Upper lobe of right lung (tissue), 1 donor: ENCODE measurements at regions not wholly inside any gene's neighbourhood (a gene's known extent, or its start where the extent isn't known, plus 50 kb on each side); places are given as distances from the start of the nearest gene placed in this dataset.
"Not testable (repeated sequence)": the region's sequence is repeated elsewhere in the genome, so short reads cannot be mapped to it uniquely, and the experiment has no call there.

ENCODE experiments used
- ATAC-seq: fragments of 200-7000 bp; cut with Tn5 transposase; one replicate; pipeline ENCODE4 v1.9.1; 2020; ENCODE audit warnings: mild to moderate bottlenecking, moderate library complexity
- DNase-seq: peaks from one replicate; pipeline ENCODE4 v3.0.0-alpha.2; 2020
- H3K27ac ChIP-seq: fragments of 200-600 bp; one replicate; pipeline ENCODE4 v1.8.0; 2022
- H3K27me3 ChIP-seq: fragments of 200-600 bp; one replicate; pipeline ENCODE4 v1.8.0; 2022; ENCODE audit warnings: mild to moderate bottlenecking
- H3K36me3 ChIP-seq: fragments of 200-600 bp; one replicate; pipeline ENCODE4 v1.8.0; 2022
- H3K4me1 ChIP-seq: fragments of 200-600 bp; one replicate; pipeline ENCODE4 v1.8.0; 2022
- H3K4me3 ChIP-seq: fragments of 200-600 bp; one replicate; pipeline ENCODE4 v1.8.0; 2022; ENCODE audit warnings: mild to moderate bottlenecking
- H3K9me3 ChIP-seq: fragments of 200-600 bp; one replicate; pipeline ENCODE4 v1.8.0; 2022
- CTCF ChIP-seq: fragments of 200-600 bp; IDR thresholded peaks from one replicate; pipeline ENCODE4 v1.8.0; 2022; ENCODE audit warnings: antibody characterized with exemption
- intact Hi-C: fragments of 100-400 bp; cut with DNase I; formaldehyde crosslinking; loops from one replicate; pipeline ENCODE4 v1.11.0; 2022
- donor health status: DM: no; HTN: yes; CAD: no; lungs with severe emphysema.

DNA sequence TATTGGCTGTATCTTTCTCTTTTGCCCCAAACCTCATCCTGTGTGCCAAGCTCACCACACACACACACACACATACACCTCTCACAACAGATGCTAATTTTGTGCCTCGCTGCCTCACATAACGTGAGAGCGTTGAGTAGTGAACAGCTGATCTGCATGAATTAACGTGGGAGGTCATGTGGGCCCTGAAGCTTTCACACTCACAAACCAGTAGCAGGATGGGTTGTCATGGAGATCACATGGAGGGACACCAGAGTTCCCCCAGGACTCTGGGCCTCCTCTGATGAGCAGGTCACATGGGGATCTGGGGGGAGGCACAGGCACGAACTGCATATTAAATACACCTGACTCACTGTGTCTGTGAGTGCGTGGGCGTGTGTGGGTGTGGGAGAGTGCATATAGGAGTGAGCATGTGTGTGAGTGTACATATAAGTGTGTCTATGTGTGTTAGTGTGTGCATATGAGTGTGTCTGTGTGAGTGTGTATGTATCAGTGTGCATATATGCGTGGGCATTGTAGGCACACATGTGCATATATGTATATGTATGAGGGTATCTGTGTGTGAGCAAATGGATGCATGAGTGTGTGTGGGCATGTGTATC lies 62.7 kb upstream of the SULF2 start:
- DNase-seq (no peak), ATAC-seq (no peak)
- intact Hi-C loops, result no loop called here

GRCh38 chr20:47847220-47847619 lies 61.9 kb upstream of the SULF2 start:
- H3K36me3 ChIP-seq, H3K4me3 ChIP-seq, H3K27ac ChIP-seq, ATAC-seq, intact Hi-C loops, DNase-seq, H3K27me3 ChIP-seq, H3K9me3 ChIP-seq, H3K4me1 ChIP-seq: not testable (repeated sequence)

More for the DNA sequence above, 62.7 kb upstream of the SULF2 start:
- no peak for TF ChIP-seq CTCF
- Histone ChIP-seq H3K27me3 (peaks cover 5% of the 10 kb centered on the region), H3K4me1 (no peaks in the 10 kb centered on the region), H3K27ac (no peak overlapping the region), H3K4me3 (no peak overlapping the region), H3K36me3 (no peaks in the 10 kb centered on the region), H3K9me3 (no peaks in the 10 kb centered on the region)

GRCh38 chr20:47846651-47847050 lies 61.4 kb upstream of the SULF2 start:
- H3K9me3 ChIP-seq, H3K4me1 ChIP-seq, DNase-seq, H3K27me3 ChIP-seq, H3K27ac ChIP-seq, H3K4me3 ChIP-seq, intact Hi-C loops, H3K36me3 ChIP-seq, ATAC-seq: not testable (repeated sequence)

DNA sequence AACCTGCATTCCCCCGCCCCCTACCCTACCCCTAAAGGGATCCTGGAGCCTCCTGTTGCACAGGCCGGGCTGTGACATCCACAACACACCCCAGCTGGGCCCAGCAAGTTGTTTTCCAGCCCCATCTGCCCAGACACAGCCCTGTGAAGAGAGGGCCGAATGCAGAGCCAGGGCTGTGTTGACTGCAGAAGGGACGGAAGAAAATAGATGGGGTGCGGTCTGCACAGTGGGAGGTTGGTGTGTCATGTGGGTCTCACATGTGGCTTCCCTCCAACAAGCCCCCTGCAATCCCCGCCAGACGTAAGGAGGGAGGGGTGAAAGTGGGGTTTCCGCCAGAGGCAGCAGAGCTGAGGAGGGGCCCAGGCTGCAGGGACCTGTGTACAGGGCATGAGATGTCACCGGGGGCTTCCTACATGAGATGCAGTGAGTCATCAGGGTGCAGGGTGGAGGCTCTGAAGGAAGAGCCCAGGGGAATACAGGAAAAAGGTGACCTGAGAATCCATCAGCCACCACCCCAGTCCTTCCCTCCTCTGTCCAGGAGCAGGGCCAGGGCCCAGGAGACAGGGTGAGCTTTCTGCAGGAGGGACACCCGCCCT lies 60.2 kb upstream of the SULF2 start:
- H3K4me1 ChIP-seq, H3K27ac ChIP-seq, H3K9me3 ChIP-seq, H3K4me3 ChIP-seq, H3K36me3 ChIP-seq, intact Hi-C loops, DNase-seq, ATAC-seq, H3K27me3 ChIP-seq: not testable (repeated sequence)

DNA sequence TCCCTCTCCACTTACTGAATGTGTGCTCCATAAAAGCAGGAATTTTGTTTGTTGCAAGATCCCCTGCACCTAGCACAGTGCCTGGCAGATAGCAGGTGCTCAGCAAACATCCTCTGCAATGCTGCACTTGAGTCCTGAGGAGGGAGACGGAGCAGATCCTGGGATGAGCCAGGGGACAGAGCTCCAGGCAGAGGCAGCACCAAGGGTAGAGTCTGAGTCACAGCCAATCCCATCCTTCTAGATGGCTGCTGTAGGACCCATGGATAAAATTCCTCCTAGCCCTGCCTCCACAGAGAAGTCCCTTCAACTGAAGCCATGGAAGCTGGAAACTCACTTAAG lies 59.3 kb upstream of the SULF2 start:
- H3K27me3 ChIP-seq, H3K9me3 ChIP-seq, H3K36me3 ChIP-seq, DNase-seq, H3K4me3 ChIP-seq, H3K27ac ChIP-seq, H3K4me1 ChIP-seq, ATAC-seq, intact Hi-C loops: not testable (repeated sequence)

DNA sequence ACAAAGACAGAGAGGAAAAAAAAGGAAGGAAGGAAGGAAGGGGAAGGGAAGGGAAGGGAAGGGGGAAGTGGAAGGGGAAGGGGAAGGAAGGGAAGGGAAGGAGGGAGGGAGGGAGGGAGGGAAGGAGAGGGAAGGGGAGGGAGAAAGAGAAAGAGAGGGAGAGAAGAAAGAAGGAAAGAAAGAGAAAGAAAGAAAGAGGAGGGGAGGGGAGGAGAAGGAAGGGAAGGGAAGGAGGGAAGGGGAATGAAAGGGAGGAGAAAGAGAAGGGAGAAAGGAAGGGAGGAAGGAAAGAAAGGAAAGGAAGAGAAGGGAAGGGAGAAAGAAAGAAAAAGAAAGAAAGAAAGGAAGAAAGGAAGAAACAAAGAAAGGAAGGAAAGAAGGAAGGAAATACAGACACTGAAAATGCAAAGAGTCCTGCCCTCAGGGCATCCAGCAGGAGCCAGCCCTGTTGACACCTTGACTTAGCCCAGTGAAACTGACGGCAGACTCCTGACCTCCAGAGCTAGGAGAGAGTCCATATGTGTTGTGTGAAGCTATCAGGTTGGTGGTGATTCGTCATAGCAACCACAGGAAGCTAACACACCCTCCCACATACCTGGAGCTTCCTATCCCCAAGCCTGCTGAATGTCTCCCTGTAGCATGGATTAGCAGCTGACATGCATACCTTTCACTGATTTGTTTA lies 58.7 kb upstream of the SULF2 start:
- no peaks in the 10 kb centered on the region for H3K9me3 ChIP-seq
- no peak overlapping the region for H3K27ac ChIP-seq
- no peaks in the 10 kb centered on the region for H3K4me1 ChIP-seq
- no peak for TF ChIP-seq CTCF
- intact Hi-C loops, result no loop called here
- no peaks in the 10 kb centered on the region for H3K36me3 ChIP-seq
- H3K27me3 ChIP-seq, result no peaks in the 10 kb centered on the region
- ATAC-seq, result no peak
- H3K4me3 ChIP-seq, result no peak overlapping the region
- no peak for DNase-seq

- DNase-seq, H3K27ac ChIP-seq, ATAC-seq, H3K36me3 ChIP-seq, H3K4me3 ChIP-seq, intact Hi-C loops, H3K9me3 ChIP-seq, H3K4me1 ChIP-seq, H3K27me3 ChIP-seq: not testable (repeated sequence)
These were observed 57.7 kb upstream of the SULF2 start for GRCh38 chr20:47842950-47843349.

GRCh38 chr20:47842004-47842403 lies 56.7 kb upstream of the SULF2 start:
- H3K9me3 ChIP-seq, H3K27me3 ChIP-seq, ATAC-seq, H3K36me3 ChIP-seq, H3K4me1 ChIP-seq, DNase-seq, intact Hi-C loops, H3K4me3 ChIP-seq, H3K27ac ChIP-seq: not testable (repeated sequence)

DNA sequence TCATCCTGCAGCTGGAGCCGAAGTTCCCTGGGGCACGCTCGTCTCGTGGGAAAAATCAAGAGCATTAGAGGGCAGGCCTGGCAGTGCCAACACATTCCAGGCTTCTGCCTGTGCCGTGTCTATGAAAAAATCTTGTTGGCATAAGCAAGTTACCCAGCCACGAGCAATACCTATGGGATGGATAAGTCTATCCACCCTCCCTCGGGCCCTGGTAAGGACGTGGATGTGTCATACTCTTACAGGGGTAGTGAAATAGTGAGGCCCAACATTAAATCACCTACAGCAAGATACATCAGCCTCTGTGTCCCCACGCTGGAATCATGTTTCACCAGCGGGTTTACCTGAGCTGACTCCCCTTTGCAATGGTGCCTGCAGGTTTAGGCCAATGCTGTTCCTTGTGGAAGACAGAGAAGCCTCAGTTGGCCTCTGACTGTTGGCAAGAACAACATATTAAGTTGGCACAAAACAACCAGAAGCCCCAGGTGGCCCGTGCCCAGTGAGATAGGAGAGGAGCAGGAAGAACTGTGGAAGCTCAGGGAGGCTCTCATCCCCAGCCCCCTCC lies 51.1 kb upstream of the SULF2 start:
- H3K4me3 ChIP-seq, DNase-seq, H3K36me3 ChIP-seq, H3K27me3 ChIP-seq, H3K4me1 ChIP-seq, ATAC-seq, H3K9me3 ChIP-seq, H3K27ac ChIP-seq, intact Hi-C loops: not testable (repeated sequence)
